H1 (cell line): ENCODE measurements at regions not wholly inside any gene's neighbourhood (a gene's known extent, or its start where the extent isn't known, plus 50 kb on each side); places are given as distances from the start of the nearest gene placed in this dataset.

ENCODE experiments used
- CTCF ChIA-PET: fragments of 300-600 bp; sonication (Branson Sonifier 250); formaldehyde crosslinking; loops from one replicate; lab custom pipeline; 2021; ENCODE audit not compliant: partially characterized antibody; lab: Charles Lee
- POLR2A ChIA-PET: fragments of 300-600 bp; sonication (Branson Sonifier 250); formaldehyde crosslinking; loops from one replicate; lab custom pipeline; 2021; ENCODE audit warnings: inconsistent platforms; ENCODE audit not compliant: partially characterized antibody; lab: Charles Lee
- DNase-seq, 2 experiments: peaks; one replicate each; pipeline versions ENCODE4 v3.0.0 to v3.0.0-alpha.2; 2010 to 2022; ENCODE audit warnings: low spot score in 2 of 2, low read depth in 1 of 2, mixed read lengths in 1 of 2
- FAIRE-seq: peaks from 2 replicates; lab custom pipeline; 2011; peaks lifted over from hg19 to GRCh38; lab: Jason Lieb, UNC
- H2AFZ ChIP-seq: 2 replicates; pipeline ENCODE4 v1.8.1; 2012; ENCODE audit warnings: low read length, inconsistent platforms
- H2AK5ac ChIP-seq: 2 replicates; pipeline ENCODE4 v1.6.1; 2013; ENCODE audit warnings: low read depth, low read length
- H2BK120ac ChIP-seq: replicated peaks from 2 replicates; pipeline ENCODE3; 2013; ENCODE audit warnings: low read depth, low read length, inconsistent platforms
- H2BK12ac ChIP-seq: 2 replicates; pipeline ENCODE4 v1.6.1; 2013; ENCODE audit warnings: low read depth, low read length
- H2BK15ac ChIP-seq: 2 replicates; pipeline ENCODE4 v1.6.1; 2013; ENCODE audit warnings: low read length
- H2BK20ac ChIP-seq: 2 replicates; pipeline ENCODE4 v1.6.1; 2013; ENCODE audit warnings: low read length
- H2BK5ac ChIP-seq: 2 replicates; pipeline ENCODE4 v1.6.1; 2013; ENCODE audit warnings: low read depth, low read length
- H3K14ac ChIP-seq: 2 replicates; pipeline ENCODE4 v1.6.1; 2013; ENCODE audit warnings: inconsistent platforms; ENCODE audit not compliant: insufficient read length
- H3K18ac ChIP-seq: 2 replicates; pipeline ENCODE4 v1.6.1; 2013; ENCODE audit warnings: low read length; ENCODE audit errors: extremely low read depth
- H3K23ac ChIP-seq: 2 replicates; pipeline ENCODE4 v1.6.1; 2013; ENCODE audit warnings: inconsistent platforms; ENCODE audit not compliant: insufficient read length
- H3K23me2 ChIP-seq: 2 replicates; pipeline ENCODE4 v1.6.1; 2013; ENCODE audit warnings: low read depth, low read length
- H3K27ac ChIP-seq: 2 replicates; pipeline ENCODE4 v1.6.1; 2011; ENCODE audit warnings: low read depth, low read length, inconsistent platforms
- H3K27me3 ChIP-seq, 4 experiments: replicated peaks in 1 of 4; 1 replicate in 1 of 4; 2 replicates in 3 of 4; pipeline versions ENCODE4 v1.6.1 to v1.8.1; 2011 to 2013; ENCODE audit warnings: low read length in 3 of 4, mild to moderate bottlenecking in 3 of 4, inconsistent platforms in 2 of 4, mixed read lengths in 2 of 4, moderate library complexity in 1 of 4; ENCODE audit not compliant: control insufficient read depth in 3 of 4, insufficient read depth in 3 of 4; ENCODE audit errors: extremely low read depth in 1 of 4
- H3K36me3 ChIP-seq, 4 experiments: 2 replicates each; pipeline versions ENCODE4 v1.6.1 to v1.8.1; 2011 to 2013; ENCODE audit warnings: mild to moderate bottlenecking in 4 of 4, low read length in 3 of 4, moderate library complexity in 2 of 4, control low read depth in 1 of 4, inconsistent platforms in 1 of 4; ENCODE audit not compliant: insufficient read depth in 4 of 4, control insufficient read depth in 2 of 4
- H3K4ac ChIP-seq: replicated peaks from 2 replicates; pipeline ENCODE3; 2013; ENCODE audit warnings: low read length, low read depth, mixed read lengths, inconsistent platforms; ENCODE audit not compliant: insufficient read length
- H3K4me1 ChIP-seq, 4 experiments: replicated peaks in 1 of 4; 1 replicate in 1 of 4; 2 replicates in 3 of 4; pipeline versions ENCODE4 v1.6.1 to v1.8.1; 2011 to 2013; ENCODE audit warnings: low read length in 3 of 4, inconsistent platforms in 2 of 4, mixed read lengths in 1 of 4; ENCODE audit not compliant: insufficient read depth in 4 of 4, control insufficient read depth in 3 of 4
- H3K4me2 ChIP-seq, 2 experiments: 2 replicates each; pipeline versions ENCODE4 v1.6.1 to v1.8.1; 2011 to 2013; ENCODE audit warnings: low read depth in 2 of 2, low read length in 2 of 2, control low read depth in 1 of 2, inconsistent platforms in 1 of 2, mild to moderate bottlenecking in 1 of 2; ENCODE audit not compliant: insufficient read depth in 1 of 2
- H3K4me3 ChIP-seq, 4 experiments: fragments of 200-600, 300-600 bp in 1 of 4; sonication (generic), shearing (Covaris generic), sonication (Bioruptor Twin) in 1 of 4; 2 replicates each; pipeline versions ENCODE4 v1.5.1 to v1.8.1; 2011 to 2016; ENCODE audit warnings: low read length in 4 of 4, low read depth in 3 of 4, control low read depth in 2 of 4, inconsistent platforms in 2 of 4, mild to moderate bottlenecking in 2 of 4, mixed read lengths in 1 of 4, moderate library complexity in 1 of 4; ENCODE audit not compliant: insufficient read depth in 2 of 4; ENCODE audit errors: extremely low read depth in 1 of 4
- H3K56ac ChIP-seq: replicated peaks from 2 replicates; pipeline ENCODE3; 2013; ENCODE audit warnings: low read depth, mild to moderate bottlenecking, mixed read lengths, low read length, inconsistent platforms; ENCODE audit not compliant: insufficient read length
- H3K79me1 ChIP-seq: 2 replicates; pipeline ENCODE4 v1.6.1; 2013; ENCODE audit warnings: low read depth, low read length, control low read depth
- H3K79me2 ChIP-seq, 2 experiments: 2 replicates each; pipeline versions ENCODE4 v1.6.1 to v1.8.1; 2012 to 2013; ENCODE audit warnings: low read length in 2 of 2, mild to moderate bottlenecking in 2 of 2, inconsistent platforms in 1 of 2; ENCODE audit not compliant: insufficient read depth in 2 of 2, control insufficient read depth in 1 of 2
- H3K9ac ChIP-seq, 4 experiments: replicated peaks in 1 of 4; 1 replicate in 1 of 4; 2 replicates in 3 of 4; pipeline versions ENCODE4 v1.6.1 to v1.8.1; 2011 to 2013; ENCODE audit warnings: low read depth in 3 of 4, low read length in 3 of 4, control low read depth in 2 of 4, mild to moderate bottlenecking in 2 of 4, moderate library complexity in 2 of 4, inconsistent platforms in 1 of 4; ENCODE audit errors: extremely low read depth in 1 of 4
- H3K9me3 ChIP-seq, 2 experiments: 2 replicates each; pipeline versions ENCODE4 v1.6.1 to v1.8.1; 2012 to 2013; ENCODE audit warnings: mild to moderate bottlenecking in 2 of 2, moderate library complexity in 2 of 2, control low read depth in 1 of 2, inconsistent platforms in 1 of 2, low read depth in 1 of 2, low read length in 1 of 2, mixed read lengths in 1 of 2; ENCODE audit not compliant: insufficient read depth in 2 of 2
- H4K20me1 ChIP-seq, 2 experiments: replicated peaks in 1 of 2; 2 replicates each; pipeline versions ENCODE3 to v1.8.1; 2011 to 2013; ENCODE audit warnings: inconsistent platforms in 2 of 2, low read length in 2 of 2, mild to moderate bottlenecking in 1 of 2; ENCODE audit not compliant: insufficient read depth in 2 of 2, control insufficient read depth in 1 of 2
- H4K5ac ChIP-seq: 2 replicates; pipeline ENCODE4 v1.6.1; 2013; ENCODE audit warnings: low read length, low read depth, mixed read lengths, inconsistent platforms; ENCODE audit not compliant: insufficient read length
- H4K8ac ChIP-seq: 2 replicates; pipeline ENCODE4 v1.8.0; 2013; ENCODE audit warnings: mild to moderate bottlenecking, moderate library complexity, low read length, inconsistent platforms; ENCODE audit not compliant: insufficient read depth; ENCODE audit errors: extremely low read depth
- H4K91ac ChIP-seq: replicated peaks from 2 replicates; pipeline ENCODE3; 2013; ENCODE audit warnings: low read length, mixed read lengths, inconsistent platforms; ENCODE audit not compliant: insufficient read length
- BRCA1 ChIP-seq: IDR thresholded peaks from 2 replicates; pipeline ENCODE4 v1.6.1; 2012; ENCODE audit warnings: low read depth, low read length, improper control_type of control experiment
- EZH2 ChIP-seq: fragments of 200-600 bp; sonication (generic); IDR thresholded peaks from 2 replicates; pipeline ENCODE4 v1.7.1; 2012; ENCODE audit warnings: low read depth, mild to moderate bottlenecking, moderate library complexity, low read length, inconsistent platforms; ENCODE audit not compliant: severe bottlenecking
- JUND ChIP-seq: IDR thresholded peaks from 2 replicates; pipeline ENCODE4 v1.6.1; 2011; ENCODE audit warnings: mild to moderate bottlenecking, improper control_type of control experiment, low read length
- KDM1A ChIP-seq: fragments of 200-600, 300-600 bp; sonication (generic); IDR thresholded peaks from 2 replicates; pipeline ENCODE4 v1.7.1; 2016; ENCODE audit warnings: mild to moderate bottlenecking, low read length, borderline replicate concordance
- WGBS, 2 experiments: shearing (Covaris generic) in 1 of 2; methylation state at CpG; one replicate each; pipeline versions ENCODE4 v1.1.6 to v1.1.7; 2013 to 2015; ENCODE audit warnings: low lambda C conversion rate in 2 of 2, mixed read lengths in 2 of 2, inconsistent platforms in 1 of 2, low coverage in 1 of 2, missing lambda C conversion rate in 1 of 2; ENCODE audit not compliant: insufficient replicate concordance in 2 of 2, insufficient coverage in 1 of 2, insufficient read length in 1 of 2; ENCODE audit errors: extremely low coverage in 1 of 2, missing lambda C conversion rate in 1 of 2; 5-methylcytosine and 5-hydroxymethylcytosine counted together
- TF ChIP-seq, protein P1 (sequence below): IDR thresholded peaks from 2 replicates; pipeline ENCODE4 v1.6.1; 2011; ENCODE audit warnings: low read length, improper control_type of control experiment

DNA sequence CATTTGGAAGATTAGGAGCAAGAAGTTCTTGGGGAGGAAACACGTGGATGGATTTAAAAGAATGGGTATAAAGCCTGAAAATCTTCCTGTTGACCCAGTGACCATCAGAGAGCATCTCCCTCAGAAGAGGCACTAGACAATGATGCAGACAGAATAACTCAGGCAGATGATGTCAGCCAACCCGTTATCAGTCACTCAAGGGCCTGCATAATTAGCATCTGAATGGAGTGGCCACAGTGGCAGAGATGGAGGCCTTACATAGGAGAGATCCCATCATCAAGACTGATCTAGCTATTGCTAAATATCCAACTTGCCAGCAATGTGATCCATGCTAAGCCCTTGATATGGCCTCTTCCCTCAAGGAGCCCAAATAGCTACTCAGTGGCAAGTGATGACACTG, 70.7 kb upstream of the CD82 start:
- no peak overlapping the region for H4K8ac ChIP-seq
- H3K4me3 ChIP-seq: no peak overlapping the region
- H3K79me1 ChIP-seq: no peaks in the 10 kb centered on the region
- no peak overlapping the region for H3K27ac ChIP-seq
- no peak overlapping the region for H3K4ac ChIP-seq
- no peak overlapping the region for H2BK5ac ChIP-seq
- no peaks in the 10 kb centered on the region for H3K23me2 ChIP-seq
- H2BK20ac ChIP-seq: no peak overlapping the region
- no peaks in the 10 kb centered on the region for H3K79me2 ChIP-seq
- POLR2A ChIA-PET: no interaction called here
- H3K27me3 ChIP-seq: no peaks in the 10 kb centered on the region
- no peaks in the 10 kb centered on the region for H4K20me1 ChIP-seq
- H3K4me2 ChIP-seq: no peak overlapping the region
- CTCF ChIA-PET: interaction anchor here (1.0 to 1.7 kb wide), 4 partner anchors 9 to 73 kb away, joined by 3 to 5 read pairs (median 4); no protein-coding TSS in a partner anchor
- H4K5ac ChIP-seq: no peak overlapping the region
- no peak overlapping the region for H4K91ac ChIP-seq
- no peak overlapping the region for H2BK12ac ChIP-seq
- H3K9me3 ChIP-seq: no peaks in the 10 kb centered on the region
- H2AK5ac ChIP-seq: no peak overlapping the region
- H3K4me1 ChIP-seq: no peaks in the 10 kb centered on the region
- no peak overlapping the region for H3K56ac ChIP-seq
- H3K18ac ChIP-seq: no peak overlapping the region
- no peaks in the 10 kb centered on the region for H3K36me3 ChIP-seq
- DNase-seq: no peak
- H2BK120ac ChIP-seq: no peak overlapping the region
- H2AFZ ChIP-seq: no peak overlapping the region
- no peak overlapping the region for H3K14ac ChIP-seq
- no peak overlapping the region for H3K9ac ChIP-seq
- no peak for FAIRE-seq
- H2BK15ac ChIP-seq: no peak overlapping the region
- WGBS, 2 experiments: 78% methylated on average over 2 of the region's 2 CpGs; no CpG with 5 or more reads in 1 of the 2 experiments
- no peak overlapping the region for H3K23ac ChIP-seq
- TF ChIP-seq KDM1A (no peak), BRCA1 (no peak), EZH2 (no peak), JUND (no peak)
- TF ChIP-seq, protein P1, sequence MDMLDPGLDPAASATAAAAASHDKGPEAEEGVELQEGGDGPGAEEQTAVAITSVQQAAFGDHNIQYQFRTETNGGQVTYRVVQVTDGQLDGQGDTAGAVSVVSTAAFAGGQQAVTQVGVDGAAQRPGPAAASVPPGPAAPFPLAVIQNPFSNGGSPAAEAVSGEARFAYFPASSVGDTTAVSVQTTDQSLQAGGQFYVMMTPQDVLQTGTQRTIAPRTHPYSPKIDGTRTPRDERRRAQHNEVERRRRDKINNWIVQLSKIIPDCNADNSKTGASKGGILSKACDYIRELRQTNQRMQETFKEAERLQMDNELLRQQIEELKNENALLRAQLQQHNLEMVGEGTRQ: no peak
